Left ventricle myocardium inferior (tissue), 1 donor: ENCODE measurements at regions not wholly inside any gene's neighbourhood (a gene's known extent, or its start where the extent isn't known, plus 50 kb on each side); places are given as distances from the start of the nearest gene placed in this dataset.

Experiments used
- DNase-seq: peaks from one replicate; pipeline ENCODE4 v3.0.0-alpha.2; 2020
- H3K27ac ChIP-seq: fragments of 200-600 bp; replicated peaks from 2 replicates; pipeline ENCODE4 v1.8.0; 2021
- H3K27me3 ChIP-seq: fragments of 200-600 bp; 2 replicates; pipeline ENCODE4 v1.8.0; 2021; ENCODE audit warnings: low read depth
- H3K36me3 ChIP-seq: fragments of 200-600 bp; 2 replicates; pipeline ENCODE4 v1.8.0; 2021
- H3K4me1 ChIP-seq: fragments of 200-600 bp; 2 replicates; pipeline ENCODE4 v1.8.0; 2021
- H3K4me3 ChIP-seq: fragments of 200-600 bp; 2 replicates; pipeline ENCODE4 v1.8.0; 2021; ENCODE audit warnings: mild to moderate bottlenecking, moderate library complexity
- H3K9me3 ChIP-seq: fragments of 200-600 bp; replicated peaks from 2 replicates; pipeline ENCODE4 v1.8.0; 2021
- intact Hi-C: fragments of 100-400 bp; cut with micrococcal nuclease; formaldehyde crosslinking; loops from one replicate; pipeline ENCODE4 v1.11.0; 2022
- TF ChIP-seq, protein P1 (sequence below): fragments of 200-600 bp; IDR thresholded peaks from 2 replicates; pipeline ENCODE4 v1.8.0; 2021; ENCODE audit warnings: antibody characterized with exemption, mild to moderate bottlenecking, borderline replicate concordance
- donor health status: DM: no; HTN: yes; CAD: no; lungs with severe emphysema.

- no peak for DNase-seq
- intact Hi-C loops = no loop called here
- no peaks in the 10 kb centered on the region for H3K36me3 ChIP-seq
- TF ChIP-seq, protein P1, sequence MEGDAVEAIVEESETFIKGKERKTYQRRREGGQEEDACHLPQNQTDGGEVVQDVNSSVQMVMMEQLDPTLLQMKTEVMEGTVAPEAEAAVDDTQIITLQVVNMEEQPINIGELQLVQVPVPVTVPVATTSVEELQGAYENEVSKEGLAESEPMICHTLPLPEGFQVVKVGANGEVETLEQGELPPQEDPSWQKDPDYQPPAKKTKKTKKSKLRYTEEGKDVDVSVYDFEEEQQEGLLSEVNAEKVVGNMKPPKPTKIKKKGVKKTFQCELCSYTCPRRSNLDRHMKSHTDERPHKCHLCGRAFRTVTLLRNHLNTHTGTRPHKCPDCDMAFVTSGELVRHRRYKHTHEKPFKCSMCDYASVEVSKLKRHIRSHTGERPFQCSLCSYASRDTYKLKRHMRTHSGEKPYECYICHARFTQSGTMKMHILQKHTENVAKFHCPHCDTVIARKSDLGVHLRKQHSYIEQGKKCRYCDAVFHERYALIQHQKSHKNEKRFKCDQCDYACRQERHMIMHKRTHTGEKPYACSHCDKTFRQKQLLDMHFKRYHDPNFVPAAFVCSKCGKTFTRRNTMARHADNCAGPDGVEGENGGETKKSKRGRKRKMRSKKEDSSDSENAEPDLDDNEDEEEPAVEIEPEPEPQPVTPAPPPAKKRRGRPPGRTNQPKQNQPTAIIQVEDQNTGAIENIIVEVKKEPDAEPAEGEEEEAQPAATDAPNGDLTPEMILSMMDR = no peak
- no peaks in the 10 kb centered on the region for H3K27me3 ChIP-seq
- H3K9me3 ChIP-seq = no peaks in the 10 kb centered on the region
- no peak overlapping the region for H3K4me3 ChIP-seq
- no peak overlapping the region for H3K27ac ChIP-seq
- no peaks in the 10 kb centered on the region for H3K4me1 ChIP-seq
Measured at GRCh38 chr1:95615421-95615820, 381.4 kb downstream of the RWDD3 start.

- Histone ChIP-seq H3K4me1 (no peaks in the 10 kb centered on the region), H3K4me3 (no peak overlapping the region), H3K9me3 (no peaks in the 10 kb centered on the region), H3K27ac (no peak overlapping the region), H3K27me3 (no peaks in the 10 kb centered on the region), H3K36me3 (no peaks in the 10 kb centered on the region)
- DNase-seq = no peak
- TF ChIP-seq, protein P1 = no peak
- intact Hi-C loops = no loop called here
Measured at GRCh38 chr1:95620076-95620475, 386.1 kb downstream of the RWDD3 start.

GRCh38 chr1:95622609-95623008 lies 388.6 kb downstream of the RWDD3 start:
- no peaks in the 10 kb centered on the region for H3K36me3 ChIP-seq
- no peaks in the 10 kb centered on the region for H3K9me3 ChIP-seq
- H3K4me3 ChIP-seq = no peak overlapping the region
- no peak overlapping the region for H3K27ac ChIP-seq
- TF ChIP-seq, protein P1 = no peak
- H3K4me1 ChIP-seq = no peaks in the 10 kb centered on the region
- intact Hi-C loops = no loop called here
- no peak for DNase-seq
- no peaks in the 10 kb centered on the region for H3K27me3 ChIP-seq

DNA sequence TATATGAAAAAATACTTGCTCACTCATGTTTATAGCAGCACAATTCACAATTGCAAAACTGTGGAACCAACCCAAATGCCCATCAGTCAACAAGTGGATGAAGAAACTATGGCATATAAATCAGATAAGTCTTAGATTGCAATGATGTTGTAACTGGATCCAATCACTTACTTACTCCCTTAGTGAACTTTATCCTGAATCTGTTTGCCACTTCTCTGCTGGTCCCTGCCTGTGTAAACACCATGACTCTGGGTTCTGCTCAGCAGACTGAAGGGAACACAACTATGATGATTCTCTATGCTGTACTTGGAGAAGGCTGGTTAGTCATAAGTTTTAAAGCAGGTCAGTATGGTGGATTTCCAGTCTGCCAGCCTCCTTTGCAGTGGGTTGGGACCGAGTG lies 391.2 kb downstream of the RWDD3 start:
- H3K9me3 ChIP-seq = no peaks in the 10 kb centered on the region
- no peaks in the 10 kb centered on the region for H3K4me1 ChIP-seq
- no peaks in the 10 kb centered on the region for H3K36me3 ChIP-seq
- no peak for DNase-seq
- no peaks in the 10 kb centered on the region for H3K27me3 ChIP-seq
- H3K4me3 ChIP-seq = no peak overlapping the region
- intact Hi-C loops = no loop called here
- no peak overlapping the region for H3K27ac ChIP-seq
- TF ChIP-seq, protein P1 = no peak

DNA sequence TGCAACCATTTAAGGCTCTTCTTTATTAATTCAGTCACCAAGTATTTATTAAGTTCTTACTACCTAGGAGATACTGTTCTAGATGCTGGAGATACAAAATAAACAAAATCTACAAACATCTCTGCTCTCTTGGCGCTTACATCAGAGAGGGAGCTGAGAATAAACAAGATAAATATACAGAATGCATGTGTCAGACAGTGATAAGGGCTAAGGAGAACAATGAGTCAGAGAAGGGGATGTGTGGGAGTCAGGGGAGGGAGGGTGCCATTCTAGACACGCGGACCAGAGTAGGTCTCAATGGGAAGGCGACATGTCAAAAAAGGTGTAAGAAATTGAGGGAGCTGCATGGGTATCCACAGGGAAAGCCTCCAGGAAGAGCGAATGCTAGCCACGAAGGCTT lies 393.2 kb downstream of the RWDD3 start:
- no peak for DNase-seq
- no peaks in the 10 kb centered on the region for H3K36me3 ChIP-seq
- TF ChIP-seq, protein P1 = no peak

DNA sequence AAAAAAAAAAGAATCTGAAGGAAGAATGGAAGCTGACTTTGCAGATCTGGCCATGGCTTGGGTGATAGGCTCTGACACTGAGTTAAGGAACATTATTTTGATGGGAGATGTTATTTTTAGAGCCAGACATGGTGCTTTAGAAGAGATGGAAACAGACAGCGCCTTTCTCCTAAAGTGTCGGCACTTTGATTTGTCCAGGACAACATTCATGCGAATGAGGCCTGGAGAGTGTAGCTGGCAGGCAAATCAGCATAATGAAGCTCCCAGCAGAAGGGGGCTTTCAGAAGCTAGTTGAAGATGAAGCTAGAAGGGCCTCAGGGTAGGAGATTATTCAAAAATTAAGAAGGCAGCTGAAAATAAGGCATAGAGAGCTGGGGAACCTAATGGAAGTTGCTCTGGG lies 397.7 kb downstream of the RWDD3 start:
- no peaks in the 10 kb centered on the region for H3K27me3 ChIP-seq
- DNase-seq = no peak
- TF ChIP-seq, protein P1 = no peak

More for the DNA sequence above, 393.2 kb downstream of the RWDD3 start:
- Histone ChIP-seq H3K27me3 (no peaks in the 10 kb centered on the region), H3K27ac (no peak overlapping the region), H3K4me3 (no peak overlapping the region), H3K4me1 (no peaks in the 10 kb centered on the region), H3K9me3 (no peaks in the 10 kb centered on the region)
- intact Hi-C loops = no loop called here

More for the DNA sequence above, 397.7 kb downstream of the RWDD3 start:
- Histone ChIP-seq H3K4me1 (no peaks in the 10 kb centered on the region), H3K4me3 (no peak overlapping the region), H3K27ac (no peak overlapping the region), H3K36me3 (no peaks in the 10 kb centered on the region), H3K9me3 (no peaks in the 10 kb centered on the region)
- intact Hi-C loops = no loop called here
